ENCODE measurements at regions not wholly inside any gene's neighbourhood (a gene's known extent, or its start where the extent isn't known, plus 50 kb on each side); places are given as distances from the start of the nearest gene placed in this dataset.

DNA sequence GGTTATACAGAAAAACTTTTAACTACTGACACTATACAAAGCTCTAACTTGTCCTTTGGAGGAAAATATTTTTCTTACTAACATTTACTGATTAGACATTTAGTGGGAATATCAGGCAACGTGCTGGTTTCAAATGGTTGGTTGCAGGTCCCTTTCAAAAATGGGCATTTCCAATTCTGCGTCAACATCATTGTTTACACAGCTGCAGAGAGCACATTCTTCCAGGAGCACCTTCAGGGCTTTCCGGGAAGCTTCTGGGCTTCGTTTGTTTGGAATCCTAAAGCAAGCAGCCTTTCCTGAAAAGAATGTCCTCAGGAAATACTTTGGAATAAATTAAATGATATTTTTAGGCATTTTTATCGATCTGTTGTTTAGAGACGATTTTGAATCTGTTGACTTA lies 289.7 kb downstream of the TRIML1 start:
- no peak for DNase-seq (ENCODE audit: low read depth)
- no peak overlapping the region for H3K4me3 ChIP-seq (ENCODE audit: low read depth, low read length)
- no peak for TF ChIP-seq CTCF (IDR thresholded peaks at IDR 0.05; ENCODE audit: insufficient read depth, low read depth, low read length, missing control alignments)

DNA sequence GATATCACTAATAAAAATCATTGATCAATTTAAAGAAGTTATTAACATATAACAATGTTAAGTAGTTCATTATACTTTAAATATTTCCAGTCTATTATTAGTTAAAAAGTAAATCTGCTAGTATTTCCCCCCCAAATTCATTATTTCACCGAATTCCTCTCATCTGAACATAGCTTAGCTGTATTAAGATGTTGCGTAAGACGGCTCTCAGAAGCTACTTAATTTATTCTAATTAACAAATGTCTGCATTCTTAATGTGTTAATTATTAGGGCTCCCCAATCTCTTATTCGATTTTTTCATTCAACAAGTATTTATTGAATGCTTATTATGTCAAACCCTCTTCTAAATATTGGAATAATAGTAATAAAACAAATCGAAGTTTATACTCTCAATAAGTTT lies 290.7 kb downstream of the TRIML1 start:
- TF ChIP-seq CTCF (IDR thresholded peaks at IDR 0.05; ENCODE audit: insufficient read depth, low read depth, low read length, missing control alignments): no peak
- no peak for DNase-seq (ENCODE audit: low read depth)
- no peak overlapping the region for H3K4me3 ChIP-seq (ENCODE audit: low read depth, low read length)

DNA sequence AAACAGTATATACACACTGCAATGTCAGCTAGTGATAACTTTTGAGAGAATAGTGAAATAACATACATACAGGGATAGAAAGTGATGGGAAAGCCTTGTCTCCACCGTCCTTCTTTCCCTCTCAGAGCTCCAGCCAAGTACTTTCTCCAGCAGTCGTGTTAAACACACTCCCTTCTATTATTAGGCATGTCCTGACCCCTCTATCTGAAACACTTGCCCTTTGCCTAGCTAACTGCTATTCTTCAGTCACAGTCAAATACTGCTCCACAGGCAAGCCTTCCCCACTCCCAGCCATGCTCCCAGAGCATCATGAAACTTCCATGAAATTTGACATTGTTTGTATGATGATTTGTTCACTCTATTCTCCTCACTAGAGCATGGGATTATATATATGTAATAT lies 291.1 kb downstream of the TRIML1 start:
- TF ChIP-seq CTCF (IDR thresholded peaks at IDR 0.05; ENCODE audit: insufficient read depth, low read depth, low read length, missing control alignments): no peak
- no peak for DNase-seq (ENCODE audit: low read depth)
- no peak overlapping the region for H3K4me3 ChIP-seq (ENCODE audit: low read depth, low read length)

GRCh38 chr4:188432328-188432727 lies 293.1 kb downstream of the TRIML1 start:
- TF ChIP-seq CTCF (IDR thresholded peaks at IDR 0.05; ENCODE audit: insufficient read depth, low read depth, low read length, missing control alignments): no peak
- no peak overlapping the region for H3K4me3 ChIP-seq (ENCODE audit: low read depth, low read length)
- DNase-seq (ENCODE audit: low read depth): no peak

DNA sequence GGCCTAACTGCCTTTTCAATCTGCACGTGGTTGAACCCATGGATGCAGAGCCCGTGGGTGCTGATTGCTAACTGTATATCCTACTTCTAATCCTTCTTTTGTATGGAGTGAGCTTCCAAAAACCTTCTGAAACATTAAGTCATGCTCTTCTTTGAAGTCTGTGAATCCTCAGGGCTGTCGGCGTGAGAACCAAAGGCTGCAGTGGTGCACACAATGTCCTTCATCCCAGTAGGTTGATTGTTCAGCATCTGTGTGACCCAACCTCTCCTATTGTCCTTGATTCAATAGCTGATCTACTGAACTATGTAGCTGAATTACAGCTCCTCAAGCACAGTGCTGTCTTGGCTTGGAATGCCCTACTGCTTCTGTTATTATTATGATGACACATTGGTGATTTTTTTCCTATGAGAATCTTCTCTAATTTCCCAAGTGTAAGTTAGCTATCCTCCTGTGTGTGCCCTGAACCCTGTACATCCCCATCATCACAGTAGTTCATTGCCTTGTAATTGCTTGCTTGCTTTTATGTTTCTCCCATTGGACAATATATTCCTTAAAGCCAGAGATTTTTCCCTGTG lies 294.6 kb downstream of the TRIML1 start:
- no peak for DNase-seq (ENCODE audit: low read depth)
- no peak overlapping the region for H3K4me3 ChIP-seq (ENCODE audit: low read depth, low read length)
- TF ChIP-seq CTCF (IDR thresholded peaks at IDR 0.05; ENCODE audit: insufficient read depth, low read depth, low read length, missing control alignments): no peak

GRCh38 chr4:188434643-188435042 lies 295.4 kb downstream of the TRIML1 start:
- no peak for TF ChIP-seq CTCF (IDR thresholded peaks at IDR 0.05; ENCODE audit: insufficient read depth, low read depth, low read length, missing control alignments)
- no peak for DNase-seq (ENCODE audit: low read depth)
- no peak overlapping the region for H3K4me3 ChIP-seq (ENCODE audit: low read depth, low read length)

- no peak for DNase-seq (ENCODE audit: low read depth)
- no peak for TF ChIP-seq CTCF (IDR thresholded peaks at IDR 0.05; ENCODE audit: insufficient read depth, low read depth, low read length, missing control alignments)
- no peak overlapping the region for H3K4me3 ChIP-seq (ENCODE audit: low read depth, low read length)
Measured at GRCh38 chr4:188435381-188435780, 296.1 kb downstream of the TRIML1 start.
